Activated naive CD8-positive, alpha-beta T cell (primary cell): ENCODE measurements at regions not wholly inside any gene's neighbourhood (a gene's known extent, or its start where the extent isn't known, plus 50 kb on each side); places are given as distances from the start of the nearest gene placed in this dataset.
"Not testable (repeated sequence)": the region's sequence is repeated elsewhere in the genome, so short reads cannot be mapped to it uniquely, and the experiment has no call there.

Source experiments
- H3K27ac Mint-ChIP-seq: one replicate; pipeline ENCODE4 v1.8.0; 2021; ENCODE audit warnings: mixed read lengths
- H3K27me3 Mint-ChIP-seq: one replicate; pipeline ENCODE4 v1.8.0; 2021; ENCODE audit warnings: mixed read lengths
- H3K36me3 Mint-ChIP-seq: one replicate; pipeline ENCODE4 v1.8.0; 2021; ENCODE audit warnings: mixed read lengths
- H3K4me1 Mint-ChIP-seq: one replicate; pipeline ENCODE4 v1.8.0; 2021; ENCODE audit warnings: low read depth, mixed read lengths
- H3K4me3 Mint-ChIP-seq: one replicate; pipeline ENCODE4 v1.8.0; 2021; ENCODE audit warnings: mild to moderate bottlenecking, mixed read lengths
- H3K9me3 Mint-ChIP-seq: one replicate; pipeline ENCODE4 v1.8.0; 2021; ENCODE audit warnings: low read depth, mixed read lengths

DNA sequence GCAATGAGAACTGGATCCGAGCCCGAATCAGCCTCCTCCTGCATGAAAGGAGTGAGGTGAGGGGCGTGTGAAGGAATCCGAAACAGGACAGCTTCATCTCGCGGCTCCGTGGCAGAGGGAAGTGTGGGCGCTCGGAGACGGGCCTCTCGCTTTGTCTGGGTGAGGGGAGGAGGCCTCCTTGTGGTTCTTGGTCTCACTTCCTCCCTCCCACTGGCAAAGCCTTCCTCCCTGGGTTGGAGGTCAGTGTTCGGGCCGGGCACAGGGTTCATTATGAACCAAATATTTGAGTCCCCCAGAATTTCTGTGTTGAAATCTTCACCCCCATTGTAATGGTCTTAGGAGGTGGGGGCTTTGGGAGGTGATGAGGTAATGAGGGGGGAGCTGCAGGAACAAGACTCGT lies 219.4 kb upstream of the SGCG start:
- H3K9me3 Mint-ChIP-seq, H3K27ac Mint-ChIP-seq, H3K27me3 Mint-ChIP-seq, H3K4me3 Mint-ChIP-seq, H3K36me3 Mint-ChIP-seq, H3K4me1 Mint-ChIP-seq: not testable (repeated sequence)

DNA sequence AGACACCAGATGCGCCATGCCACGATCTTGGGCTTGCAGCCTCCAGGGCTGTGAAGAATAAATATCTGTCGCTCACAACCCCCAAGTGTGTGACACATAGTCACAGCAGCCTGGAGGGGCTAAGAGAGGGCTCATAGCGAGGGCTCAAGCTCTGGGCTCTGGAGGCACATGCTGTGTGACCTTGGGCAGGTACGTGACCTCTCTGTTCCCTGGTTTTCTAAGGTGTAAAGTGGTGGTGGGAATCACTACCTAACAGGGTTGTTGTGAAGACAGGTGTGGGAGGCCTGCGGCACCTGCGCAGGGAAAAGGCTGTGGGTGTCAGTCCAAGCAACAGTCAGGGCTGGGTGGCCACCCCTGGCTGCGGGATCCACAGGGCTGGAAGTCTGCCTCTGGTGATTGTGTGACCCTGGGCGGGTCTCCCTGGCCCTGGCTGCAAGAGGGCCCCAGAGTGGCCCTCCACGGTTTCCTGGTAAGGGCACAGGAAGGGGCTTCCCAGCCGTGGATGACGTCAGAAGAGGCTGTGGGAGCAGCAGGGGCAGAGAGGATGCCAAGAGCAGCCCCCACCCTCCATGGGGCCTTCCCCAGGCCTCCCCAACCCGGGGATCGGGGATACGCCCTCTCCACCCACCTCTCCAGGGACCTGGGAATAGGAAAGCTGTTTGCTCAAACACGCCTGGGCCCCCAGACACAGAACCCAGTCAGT lies 218.8 kb upstream of the SGCG start:
- Mint-ChIP-seq H3K4me1 (no peaks in the 10 kb centered on the region), H3K27ac (no peak overlapping the region), H3K9me3 (no peaks in the 10 kb centered on the region), H3K36me3 (no peaks in the 10 kb centered on the region), H3K27me3 (no peaks in the 10 kb centered on the region), H3K4me3 (no peak overlapping the region)

DNA sequence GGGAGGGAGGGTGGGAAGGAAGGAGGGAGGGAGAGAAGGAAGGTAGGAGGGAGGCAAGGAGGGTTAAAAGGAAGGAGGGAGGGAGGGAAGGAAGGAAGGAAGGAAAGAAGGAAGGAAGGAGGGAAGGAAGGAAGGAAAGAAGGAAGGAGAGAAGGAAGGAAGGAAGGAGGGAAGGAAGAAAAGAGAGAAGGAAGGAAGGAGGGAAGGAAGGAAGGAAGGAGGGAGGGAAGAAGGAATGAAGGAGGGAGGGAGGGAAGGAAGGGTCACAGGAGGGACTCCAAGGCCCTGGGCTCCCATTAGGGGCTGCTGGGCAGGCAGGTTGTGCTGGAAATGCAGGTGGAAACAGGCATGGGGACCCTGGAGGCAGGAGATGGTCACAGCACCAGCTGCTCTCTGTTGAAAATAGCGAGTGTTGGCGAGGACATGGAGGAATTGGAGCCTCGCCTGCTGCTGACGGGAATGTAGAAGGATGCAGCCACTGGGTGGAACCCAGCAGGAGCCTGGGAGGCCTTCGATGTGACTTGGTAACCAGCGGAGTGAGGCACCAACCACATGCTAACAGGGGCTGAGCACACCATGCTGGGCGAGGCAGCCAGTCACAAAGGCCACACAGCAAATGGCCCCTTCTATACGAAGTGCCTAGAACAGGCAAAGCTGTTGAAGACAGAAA lies 217.3 kb upstream of the SGCG start:
- not testable (repeated sequence) for H3K4me1 Mint-ChIP-seq, H3K9me3 Mint-ChIP-seq, H3K36me3 Mint-ChIP-seq, H3K27me3 Mint-ChIP-seq, H3K27ac Mint-ChIP-seq, H3K4me3 Mint-ChIP-seq

DNA sequence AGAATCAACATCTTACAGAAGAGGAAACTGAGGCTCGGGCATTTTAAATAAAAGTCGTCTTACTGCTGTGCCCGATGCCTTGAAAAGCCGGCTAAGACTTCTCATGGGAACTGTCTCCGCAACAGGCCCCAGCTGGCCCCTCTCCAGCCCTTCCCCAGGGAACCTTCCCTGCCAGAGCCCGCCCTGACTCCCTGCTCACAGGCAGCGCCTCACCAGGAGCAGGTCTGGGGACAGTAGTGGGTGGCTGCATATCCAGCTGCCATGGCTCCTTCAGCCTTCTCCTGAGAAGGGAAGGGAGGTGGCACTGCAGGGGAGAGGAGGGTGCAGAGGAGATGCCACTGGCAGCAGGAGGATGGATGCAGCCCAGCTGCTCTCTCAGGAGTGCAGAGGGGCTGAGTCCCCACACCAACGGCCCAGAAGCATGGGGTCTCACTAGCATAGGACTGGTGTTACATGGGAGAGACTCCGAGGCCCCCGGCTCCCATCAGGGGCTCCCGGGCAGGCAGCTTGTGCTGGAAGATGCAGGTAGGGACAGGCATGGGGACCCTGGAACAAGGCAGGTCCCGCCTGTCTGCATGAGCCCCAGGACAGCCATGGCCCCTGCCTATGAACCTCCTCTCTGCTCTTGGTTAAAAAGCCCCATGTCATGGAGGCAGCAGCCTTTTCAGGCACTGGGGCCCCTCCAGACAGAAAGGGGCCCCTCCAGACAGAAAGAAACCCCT lies 216.4 kb upstream of the SGCG start:
- Mint-ChIP-seq H3K27ac (no peak overlapping the region), H3K27me3 (no peaks in the 10 kb centered on the region), H3K4me1 (no peaks in the 10 kb centered on the region), H3K36me3 (no peaks in the 10 kb centered on the region), H3K9me3 (no peaks in the 10 kb centered on the region), H3K4me3 (no peak overlapping the region)

DNA sequence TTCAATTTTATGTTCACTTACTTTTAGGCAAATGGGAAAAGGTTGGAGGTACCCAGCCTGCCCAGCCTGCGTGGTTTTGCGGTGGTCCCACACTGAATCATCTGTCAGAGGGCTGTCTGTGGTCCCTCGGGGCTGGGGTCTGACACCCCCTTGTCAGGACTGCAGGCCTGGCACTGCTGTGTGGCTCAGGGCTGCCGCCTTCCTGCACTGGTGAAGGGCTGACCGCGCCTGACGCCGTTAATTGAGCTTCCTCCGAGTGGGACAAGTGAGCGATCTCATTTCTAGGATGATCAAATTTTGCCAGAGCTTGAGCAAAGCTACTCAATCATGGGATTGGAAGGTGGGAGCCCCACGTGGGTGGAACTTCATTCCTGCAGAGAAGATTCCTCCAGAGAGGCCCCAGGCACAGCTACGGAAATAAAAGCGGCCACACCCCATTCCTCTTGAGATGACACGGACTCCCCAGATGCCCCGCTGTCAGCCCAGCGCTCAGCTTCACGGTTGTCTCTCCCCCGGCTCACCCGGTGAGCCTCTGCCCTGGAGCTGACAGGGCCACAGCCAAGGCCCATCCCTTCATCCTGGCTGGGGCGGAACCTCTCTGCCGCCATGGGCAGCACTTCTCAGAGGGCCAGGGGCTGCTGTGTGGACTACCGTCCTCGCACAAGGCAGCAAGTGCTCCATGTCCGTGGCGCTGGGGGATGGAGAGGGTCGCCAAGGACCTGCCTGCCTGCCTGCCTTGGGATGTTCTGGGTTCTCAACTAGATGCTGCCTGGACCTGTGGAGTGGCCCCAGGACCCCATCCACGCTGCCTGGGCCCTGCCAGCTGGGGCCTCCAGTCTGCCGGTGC lies 215.5 kb upstream of the SGCG start:
- H3K9me3 Mint-ChIP-seq, H3K36me3 Mint-ChIP-seq, H3K4me3 Mint-ChIP-seq, H3K4me1 Mint-ChIP-seq, H3K27me3 Mint-ChIP-seq, H3K27ac Mint-ChIP-seq: not testable (repeated sequence)

DNA sequence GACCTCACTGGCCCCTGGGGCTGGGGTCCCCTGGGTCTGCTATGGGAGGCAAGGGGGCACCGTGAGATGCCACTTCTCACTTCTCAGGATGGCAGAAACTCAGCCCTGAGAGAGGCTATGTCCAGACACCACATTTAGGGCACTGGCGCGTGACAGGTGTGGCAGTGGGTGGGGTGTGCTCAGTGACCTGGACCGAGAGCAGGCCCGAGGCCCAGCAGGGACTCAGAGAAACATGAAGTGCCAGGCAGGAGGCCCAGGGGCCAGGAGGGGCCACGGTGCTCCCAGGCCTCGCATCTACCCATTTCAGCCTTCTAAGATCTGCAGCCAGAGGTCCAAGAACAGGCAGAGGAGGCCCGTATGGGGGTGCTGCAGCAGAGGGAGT lies 214.9 kb upstream of the SGCG start:
- not testable (repeated sequence) for H3K27me3 Mint-ChIP-seq, H3K4me3 Mint-ChIP-seq, H3K36me3 Mint-ChIP-seq, H3K9me3 Mint-ChIP-seq, H3K4me1 Mint-ChIP-seq, H3K27ac Mint-ChIP-seq

DNA sequence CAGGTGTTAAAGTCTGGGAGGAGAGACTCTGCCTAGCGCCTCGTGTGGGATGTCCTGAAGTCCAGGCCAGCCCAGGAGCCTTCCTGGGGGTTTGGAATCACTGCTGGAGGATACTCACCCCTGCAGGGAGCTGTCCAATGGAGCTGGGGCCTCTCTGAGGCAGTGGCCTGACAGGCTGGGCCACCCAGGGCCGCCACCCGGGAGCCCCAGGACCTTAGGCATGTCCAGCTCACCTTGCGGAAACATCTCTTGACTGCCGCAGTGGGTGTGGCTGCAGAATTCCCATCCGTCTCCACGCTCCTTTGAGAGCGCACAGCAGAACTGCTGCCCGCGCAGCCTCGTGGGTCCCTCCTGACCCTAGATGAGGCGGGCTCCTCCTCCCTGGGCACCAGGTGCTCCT lies 214.0 kb upstream of the SGCG start:
- H3K27me3 Mint-ChIP-seq, H3K4me3 Mint-ChIP-seq, H3K27ac Mint-ChIP-seq, H3K4me1 Mint-ChIP-seq, H3K36me3 Mint-ChIP-seq, H3K9me3 Mint-ChIP-seq: not testable (repeated sequence)

DNA sequence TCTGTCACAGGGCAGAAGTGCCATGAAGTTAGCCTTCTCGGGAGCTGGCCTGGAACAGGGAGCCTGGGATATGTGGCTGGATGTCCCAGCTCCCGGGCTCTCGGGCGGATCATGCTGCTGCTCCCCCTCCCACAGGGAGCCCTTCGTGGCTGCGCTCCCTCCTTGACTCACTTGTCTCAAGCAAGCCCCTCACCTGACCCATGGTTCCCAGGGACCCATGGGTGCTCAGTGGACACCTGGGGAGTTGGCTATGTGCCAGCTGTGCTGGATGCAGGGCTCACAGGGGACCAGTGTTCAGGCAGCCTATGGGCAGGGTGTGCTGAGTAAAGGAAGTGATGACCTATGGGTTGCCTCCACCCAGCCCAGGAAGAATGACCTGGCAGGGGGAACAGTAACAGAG lies 213.1 kb upstream of the SGCG start:
- H3K4me3 Mint-ChIP-seq: no peak overlapping the region
- H3K9me3 Mint-ChIP-seq: no peaks in the 10 kb centered on the region
- H3K4me1 Mint-ChIP-seq: no peaks in the 10 kb centered on the region
- H3K36me3 Mint-ChIP-seq: no peaks in the 10 kb centered on the region
- no peaks in the 10 kb centered on the region for H3K27me3 Mint-ChIP-seq
- H3K27ac Mint-ChIP-seq: no peak overlapping the region

DNA sequence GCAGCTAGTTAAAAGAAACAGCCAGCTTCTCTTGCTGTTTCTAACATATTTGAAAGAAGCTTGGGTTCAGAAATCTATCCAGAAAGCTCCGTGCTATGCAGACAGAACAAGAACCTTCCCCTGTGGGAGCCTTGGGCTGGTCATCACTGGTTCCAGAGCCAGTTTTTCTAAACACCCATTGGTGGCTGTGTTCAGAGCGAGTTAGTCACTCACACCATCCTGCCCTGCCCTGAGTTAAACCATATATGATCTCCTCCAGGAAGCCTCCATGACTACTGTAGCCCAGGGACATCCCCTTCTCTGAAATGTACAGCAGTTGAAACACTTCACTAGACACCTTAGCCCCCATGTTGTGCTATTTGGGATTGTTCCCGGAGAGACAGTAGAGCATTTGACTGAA lies 200.8 kb upstream of the SGCG start:
- Mint-ChIP-seq H3K9me3 (peaks cover 6% of the 10 kb centered on the region), H3K4me1 (no peaks in the 10 kb centered on the region), H3K27ac (no peak overlapping the region), H3K4me3 (no peak overlapping the region), H3K36me3 (no peaks in the 10 kb centered on the region), H3K27me3 (no peaks in the 10 kb centered on the region)

DNA sequence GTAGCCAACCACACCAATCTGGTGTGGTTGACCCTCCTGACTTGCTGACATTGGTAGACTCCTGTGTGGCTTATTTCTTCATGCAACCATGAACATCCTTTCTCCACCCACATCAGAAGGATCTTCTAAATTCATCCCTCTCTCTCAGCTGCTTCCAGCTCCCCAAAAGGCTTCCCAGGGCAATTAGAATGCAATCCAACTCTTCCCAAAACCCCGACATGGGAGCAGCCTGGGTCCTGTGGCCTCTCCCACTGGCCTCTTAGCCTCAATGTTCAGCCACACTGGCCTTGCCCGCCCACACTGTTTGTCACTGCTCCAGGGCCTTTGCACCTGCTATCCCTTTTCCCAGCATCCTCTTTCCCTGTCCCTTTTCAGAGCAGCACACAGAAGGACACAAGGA lies 199.8 kb upstream of the SGCG start:
- Mint-ChIP-seq H3K4me3 (no peak overlapping the region), H3K36me3 (no peaks in the 10 kb centered on the region), H3K27ac (no peak overlapping the region), H3K9me3 (peaks cover 10% of the 10 kb centered on the region), H3K27me3 (no peaks in the 10 kb centered on the region), H3K4me1 (no peaks in the 10 kb centered on the region)

DNA sequence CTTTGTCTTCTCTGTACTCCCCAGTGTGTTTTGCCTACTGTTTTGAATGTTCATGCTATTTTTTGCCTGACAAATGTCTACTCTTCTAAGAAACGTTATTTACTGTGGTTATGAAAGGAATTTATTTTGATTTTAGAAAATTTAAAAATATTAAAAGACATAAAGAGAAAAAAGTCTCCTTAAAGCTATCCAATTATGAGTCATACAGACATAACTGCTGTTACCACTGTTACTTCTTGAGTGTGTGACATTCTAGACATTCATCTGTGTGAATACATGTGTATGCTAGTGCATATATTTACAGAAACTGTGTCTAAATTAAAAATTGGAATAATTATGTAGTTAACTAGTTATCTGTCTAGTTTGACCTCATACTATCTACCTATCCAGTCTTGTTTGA lies 187.6 kb upstream of the SGCG start:
- Mint-ChIP-seq H3K9me3 (peaks cover 4% of the 10 kb centered on the region), H3K27me3 (peaks cover 7% of the 10 kb centered on the region), H3K27ac (no peak overlapping the region), H3K4me1 (no peaks in the 10 kb centered on the region), H3K36me3 (no peaks in the 10 kb centered on the region), H3K4me3 (no peak overlapping the region)

DNA sequence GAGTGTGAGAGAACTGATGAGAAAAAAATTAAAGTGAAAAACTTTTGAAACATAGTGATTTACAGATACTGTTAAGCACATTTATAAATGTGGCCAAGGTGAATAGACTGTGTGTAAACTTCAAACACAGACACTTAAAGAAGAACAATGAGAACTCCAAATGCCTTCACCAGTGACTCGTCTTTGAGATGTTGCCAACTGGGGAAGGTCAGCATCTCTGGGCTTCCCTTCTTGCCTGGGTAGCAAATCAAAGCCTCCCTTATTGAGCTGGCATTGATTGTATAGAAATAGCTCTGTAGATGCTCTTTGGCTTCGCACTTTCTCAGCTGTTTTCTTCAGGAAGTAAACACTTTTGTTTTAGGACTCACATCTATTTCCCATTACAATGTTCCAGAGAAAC lies 177.3 kb upstream of the SGCG start:
- H3K4me3 Mint-ChIP-seq: no peak overlapping the region
- H3K9me3 Mint-ChIP-seq: peaks cover 17% of the 10 kb centered on the region
- H3K36me3 Mint-ChIP-seq: no peaks in the 10 kb centered on the region
- no peak overlapping the region for H3K27ac Mint-ChIP-seq
- H3K4me1 Mint-ChIP-seq: no peaks in the 10 kb centered on the region
- peaks cover 3% of the 10 kb centered on the region for H3K27me3 Mint-ChIP-seq

DNA sequence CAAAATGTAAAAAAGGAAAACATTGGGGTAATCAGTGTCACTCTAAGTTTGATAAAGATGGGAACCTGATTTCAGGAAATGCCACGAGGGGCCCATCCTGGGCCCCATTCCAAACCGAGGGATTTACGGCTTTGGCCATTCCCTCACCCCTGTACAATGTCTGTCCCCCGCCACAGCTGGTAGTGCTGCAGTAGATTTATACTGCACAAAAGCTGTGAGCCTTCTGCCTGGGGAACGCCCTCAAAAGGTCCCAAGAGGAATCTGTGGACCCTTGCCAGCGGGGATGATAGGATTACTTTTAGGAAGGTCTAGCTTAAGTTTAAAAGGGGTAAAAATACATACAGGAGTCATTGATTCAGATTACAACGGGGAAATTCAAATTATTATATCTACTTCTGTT lies 173.4 kb upstream of the SGCG start:
- peaks cover 7% of the 10 kb centered on the region for H3K9me3 Mint-ChIP-seq
- H3K4me1 Mint-ChIP-seq: no peaks in the 10 kb centered on the region
- no peak overlapping the region for H3K4me3 Mint-ChIP-seq
- H3K27me3 Mint-ChIP-seq: peaks cover 4% of the 10 kb centered on the region
- H3K27ac Mint-ChIP-seq: no peak overlapping the region
- no peaks in the 10 kb centered on the region for H3K36me3 Mint-ChIP-seq

DNA sequence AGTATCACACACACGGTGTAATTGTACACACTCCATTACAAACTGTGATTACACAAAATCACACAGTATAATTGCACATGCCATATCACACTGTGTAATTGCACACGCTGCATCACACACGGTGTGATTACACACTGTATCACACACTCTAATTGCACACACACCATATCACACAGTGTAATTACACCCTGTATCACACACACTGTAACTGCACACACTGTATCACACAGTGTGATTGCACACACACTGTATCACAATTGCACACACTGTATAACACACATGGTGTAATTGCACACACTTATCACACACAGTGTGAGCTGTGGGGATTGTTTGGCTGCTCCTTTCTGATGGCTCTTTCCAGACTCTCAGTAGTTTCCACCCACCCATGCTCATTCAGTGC lies 162.6 kb upstream of the SGCG start:
- Mint-ChIP-seq H3K9me3 (no peaks in the 10 kb centered on the region), H3K4me1 (no peaks in the 10 kb centered on the region), H3K36me3 (no peaks in the 10 kb centered on the region), H3K27me3 (peaks cover 3% of the 10 kb centered on the region), H3K4me3 (no peak overlapping the region), H3K27ac (no peak overlapping the region)

DNA sequence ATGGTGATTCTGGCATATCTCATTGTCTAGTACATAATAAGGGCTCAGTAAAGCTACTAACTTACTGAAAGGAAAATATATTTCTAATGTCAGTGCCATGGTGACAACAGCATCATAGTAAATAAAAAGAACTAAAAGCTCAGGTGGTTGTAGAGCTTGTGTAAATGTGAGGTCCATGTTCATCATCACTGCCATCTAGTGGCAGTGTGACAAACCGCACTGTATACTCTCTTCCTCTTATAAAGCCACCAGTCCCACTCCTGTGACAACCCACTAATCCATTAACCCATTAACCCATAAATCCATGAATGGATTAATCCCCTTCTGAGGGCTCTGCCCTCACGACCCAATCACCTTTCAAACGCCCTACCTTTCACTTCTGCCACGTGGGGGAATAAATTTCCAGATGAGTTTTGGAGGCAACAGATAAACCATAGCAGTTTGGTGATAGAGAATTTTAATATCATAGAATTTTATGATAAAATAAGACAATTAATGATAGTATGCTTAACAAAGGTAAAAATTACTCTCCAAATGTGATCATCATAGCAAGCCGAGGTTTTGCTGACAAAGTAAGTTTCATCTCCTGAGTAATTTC lies 160.4 kb upstream of the SGCG start:
- H3K4me1 Mint-ChIP-seq: no peaks in the 10 kb centered on the region

More for the DNA sequence above, 160.4 kb upstream of the SGCG start:
- H3K27me3 Mint-ChIP-seq: peaks cover 3% of the 10 kb centered on the region
- H3K4me3 Mint-ChIP-seq: no peak overlapping the region
- H3K27ac Mint-ChIP-seq: no peak overlapping the region
- H3K36me3 Mint-ChIP-seq: no peaks in the 10 kb centered on the region
- no peaks in the 10 kb centered on the region for H3K9me3 Mint-ChIP-seq
